GM23338 (cell line): ENCODE measurements at regions not wholly inside any gene's neighbourhood (a gene's known extent, or its start where the extent isn't known, plus 50 kb on each side); places are given as distances from the start of the nearest gene placed in this dataset.

Experiments
- ATAC-seq: fragments of 200-7000 bp; cut with Tn5 transposase; 3 replicates; pipeline ENCODE4 v1.9.1; 2020
- DNase-seq: peaks from one replicate; pipeline ENCODE4 v3.0.0-alpha.2; 2015; ENCODE audit warnings: low spot score
- H2AFZ ChIP-seq: fragments of 200-600 bp; sonication (generic); 2 replicates; pipeline ENCODE4 v1.8.0; 2016; ENCODE audit warnings: antibody characterized with exemption, mild to moderate bottlenecking, moderate library complexity
- H3F3A ChIP-seq: fragments of 200-600 bp; sonication (generic); replicated peaks from 2 replicates; pipeline ENCODE4 v1.8.0; 2017; ENCODE audit warnings: antibody characterized with exemption, mixed run types, low read depth
- H3K27ac ChIP-seq: fragments of 200-600 bp; sonication (generic); 2 replicates; pipeline ENCODE4 v1.6.1; 2016; ENCODE audit warnings: low read depth
- H3K27me3 ChIP-seq: fragments of 200-600 bp; sonication (generic); 2 replicates; pipeline ENCODE4 v1.8.0; 2016; ENCODE audit warnings: mild to moderate bottlenecking, mixed run types, moderate library complexity; ENCODE audit not compliant: insufficient read depth
- H3K36me3 ChIP-seq: fragments of 200-600 bp; sonication (generic); 2 replicates; pipeline ENCODE4 v1.8.0; 2016; ENCODE audit warnings: mild to moderate bottlenecking; ENCODE audit not compliant: insufficient read depth
- H3K4me1 ChIP-seq: fragments of 200-600 bp; sonication (generic); 2 replicates; pipeline ENCODE4 v1.8.0; 2016; ENCODE audit warnings: mild to moderate bottlenecking, moderate library complexity; ENCODE audit not compliant: insufficient read depth
- H3K4me2 ChIP-seq: fragments of 200-600 bp; sonication (generic); 2 replicates; pipeline ENCODE4 v1.7.1; 2017; ENCODE audit warnings: mixed run types
- H3K4me3 ChIP-seq: fragments of 200-600 bp; sonication (generic); 2 replicates; pipeline ENCODE4 v1.6.1; 2016; ENCODE audit warnings: mixed run types
- H3K79me2 ChIP-seq: fragments of 200-600 bp; sonication (generic); replicated peaks from 2 replicates; pipeline ENCODE4 v1.8.0; 2017; ENCODE audit warnings: mild to moderate bottlenecking; ENCODE audit not compliant: insufficient read depth
- H3K9me2 ChIP-seq: fragments of 200-600 bp; sonication (generic); 2 replicates; pipeline ENCODE4 v1.8.0; 2017; ENCODE audit not compliant: insufficient read depth
- H4K20me1 ChIP-seq: fragments of 200-600 bp; sonication (generic); replicated peaks from 2 replicates; pipeline ENCODE4 v1.8.0; 2017; ENCODE audit warnings: mild to moderate bottlenecking; ENCODE audit not compliant: insufficient read depth
- H3K27ac Mint-ChIP-seq: 2 replicates; pipeline ENCODE4 v1.8.0; 2020; ENCODE audit warnings: inconsistent platforms, mild to moderate bottlenecking, moderate library complexity, mixed read lengths
- H3K27me3 Mint-ChIP-seq: 3 replicates; pipeline ENCODE4 v1.8.0; 2022; ENCODE audit warnings: low read depth, mild to moderate bottlenecking, moderate library complexity, mixed read lengths, inconsistent platforms; ENCODE audit not compliant: insufficient read depth, poor library complexity
- H3K36me3 Mint-ChIP-seq: 3 replicates; pipeline ENCODE4 v1.8.0; 2021; ENCODE audit warnings: low read depth, mild to moderate bottlenecking, inconsistent platforms, moderate library complexity, mixed read lengths
- H3K4me1 Mint-ChIP-seq: 3 replicates; pipeline ENCODE4 v1.8.0; 2020; ENCODE audit warnings: mild to moderate bottlenecking, inconsistent platforms, mixed read lengths
- H3K4me3 Mint-ChIP-seq: 3 replicates; pipeline ENCODE4 v1.8.0; 2021; ENCODE audit warnings: moderate library complexity, mild to moderate bottlenecking, inconsistent platforms, mixed read lengths
- H3K9me3 Mint-ChIP-seq: 3 replicates; pipeline ENCODE4 v1.8.0; 2020; ENCODE audit warnings: moderate library complexity, mild to moderate bottlenecking, inconsistent platforms, mixed read lengths
- CTCF ChIP-seq, 2 experiments: fragments of 200-600 bp in 1 of 2; sonication (generic) in 1 of 2; conservative IDR thresholded peaks; 2 replicates each; pipeline versions ENCODE4 v1.5.1 to v1.6.1; 2016 to 2017; ENCODE audit warnings: antibody characterized with exemption in 2 of 2, low read depth in 2 of 2, mild to moderate bottlenecking in 2 of 2, moderate library complexity in 1 of 2
- ETS1 ChIP-seq: IDR thresholded peaks from 2 replicates; pipeline ENCODE4 v1.6.1; 2016; ENCODE audit warnings: antibody characterized with exemption
- EZH2 ChIP-seq: fragments of 200-600 bp; sonication (generic); IDR thresholded peaks from one replicate; pipeline ENCODE4 v1.8.0; 2017; ENCODE audit warnings: antibody characterized with exemption, mild to moderate bottlenecking, low read depth; ENCODE audit not compliant: unreplicated experiment
- EZH2phosphoT487 ChIP-seq: fragments of 200-600 bp; sonication (generic); IDR thresholded peaks from one replicate; pipeline ENCODE4 v1.8.1; 2018; ENCODE audit warnings: antibody characterized with exemption; ENCODE audit not compliant: unreplicated experiment
- JUNB ChIP-seq: IDR thresholded peaks from one replicate; pipeline ENCODE4 v1.6.1; 2016; ENCODE audit warnings: antibody characterized with exemption; ENCODE audit not compliant: unreplicated experiment
- NANOG ChIP-seq: IDR thresholded peaks from 2 replicates; pipeline ENCODE4 v1.6.1; 2016; ENCODE audit warnings: antibody characterized with exemption, borderline replicate concordance
- POLR2AphosphoS5 ChIP-seq: IDR thresholded peaks from 2 replicates; pipeline ENCODE4 v1.6.1; 2016; ENCODE audit warnings: antibody characterized with exemption, low read depth
- REST ChIP-seq: IDR thresholded peaks from one replicate; pipeline ENCODE4 v1.6.1; 2018; ENCODE audit warnings: antibody characterized with exemption; ENCODE audit not compliant: unreplicated experiment
- STAT1 ChIP-seq: IDR thresholded peaks from one replicate; pipeline ENCODE4 v1.6.1; 2016; ENCODE audit warnings: antibody characterized with exemption; ENCODE audit not compliant: unreplicated experiment
- ZNF462 ChIP-seq: fragments of 250-450 bp; sonication (Bioruptor Pico); IDR thresholded peaks from 2 replicates; pipeline ENCODE4 v1.5.0; 2020; ENCODE audit warnings: mild to moderate bottlenecking, moderate library complexity

- H3K36me3 ChIP-seq, result no peaks in the 10 kb centered on the region
- Mint-ChIP-seq H3K27me3 (no peaks in the 10 kb centered on the region), H3K4me1 (peaks cover 8% of the 10 kb centered on the region; the same call in 2 of the 3 replicates), H3K27ac (no peak overlapping the region), H3K9me3 (peaks cover 25% of the 10 kb centered on the region; the same call in 2 of the 3 replicates), H3K36me3 (peaks cover 11% of the 10 kb centered on the region; the same call in 2 of the 3 replicates), H3K4me3 (no peak overlapping the region)
- H3K4me2 ChIP-seq, result no peak overlapping the region
- no peak for TF ChIP-seq NANOG
- no peak for TF ChIP-seq EZH2
- no peak for TF ChIP-seq JUNB
- TF ChIP-seq ETS1, result no peak
- no peak for TF ChIP-seq STAT1
- TF ChIP-seq POLR2AphosphoS5, result no peak
- TF ChIP-seq REST, result no peak
- TF ChIP-seq EZH2phosphoT487, result no peak
- TF ChIP-seq CTCF (conservative IDR thresholded peaks at IDR 0.05; ENCODE audit: low read depth in 2 of 2), result no peak
- no peak for TF ChIP-seq ZNF462 (CRISPR knock-in tag)
- 0 out of 2 replicates have a peak, but pooled peaks cover 7% of the 10 kb centered on the region for H3K9me2 ChIP-seq
- H4K20me1 ChIP-seq, result no peaks in the 10 kb centered on the region
- H3K27me3 ChIP-seq, result no peaks in the 10 kb centered on the region
- H3F3A ChIP-seq, result no peaks in the 10 kb centered on the region
- ATAC-seq (no peak), DNase-seq (no peak)
- H3K27ac ChIP-seq, result no peak overlapping the region
- no peaks in the 10 kb centered on the region for H3K4me1 ChIP-seq
- no peaks in the 10 kb centered on the region for H3K79me2 ChIP-seq
- no peak overlapping the region for H3K4me3 ChIP-seq
- no peak overlapping the region for H2AFZ ChIP-seq
These were observed 194.0 kb downstream of the PDGFRA start for GRCh38 chr4:54423066-54423465.
